Erythroblast (primary cell): ENCODE measurements at regions not wholly inside any gene's neighbourhood (a gene's known extent, or its start where the extent isn't known, plus 50 kb on each side); places are given as distances from the start of the nearest gene placed in this dataset.

Experiments used
- GATA1 ChIP-seq: IDR thresholded peaks from 2 replicates; pipeline ENCODE4 v1.6.1; 2011; ENCODE audit warnings: low read depth, mild to moderate bottlenecking, control low read depth, low read length, moderate library complexity
- POLR2A ChIP-seq: IDR thresholded peaks from 2 replicates; pipeline ENCODE4 v1.6.1; 2011; ENCODE audit warnings: mild to moderate bottlenecking, low read length

GRCh38 chr6:170227996-170228945 is 62.6 kb downstream of the DLL1 start:
- TF ChIP-seq POLR2A (no peak), GATA1 (no peak)
